Kidney glomerular epithelial cell (primary cell): ENCODE measurements at regions not wholly inside any gene's neighbourhood (a gene's known extent, or its start where the extent isn't known, plus 50 kb on each side); places are given as distances from the start of the nearest gene placed in this dataset.

Source experiments
- DNase-seq: peaks from one replicate; lab custom pipeline; 2025; lab: John Stamatoyannopoulos, UW

GRCh38 chr16:86913886-86914285 is 335.5 kb downstream of the FOXL1 start:
- DNase-seq = peak; percentile 3

DNA sequence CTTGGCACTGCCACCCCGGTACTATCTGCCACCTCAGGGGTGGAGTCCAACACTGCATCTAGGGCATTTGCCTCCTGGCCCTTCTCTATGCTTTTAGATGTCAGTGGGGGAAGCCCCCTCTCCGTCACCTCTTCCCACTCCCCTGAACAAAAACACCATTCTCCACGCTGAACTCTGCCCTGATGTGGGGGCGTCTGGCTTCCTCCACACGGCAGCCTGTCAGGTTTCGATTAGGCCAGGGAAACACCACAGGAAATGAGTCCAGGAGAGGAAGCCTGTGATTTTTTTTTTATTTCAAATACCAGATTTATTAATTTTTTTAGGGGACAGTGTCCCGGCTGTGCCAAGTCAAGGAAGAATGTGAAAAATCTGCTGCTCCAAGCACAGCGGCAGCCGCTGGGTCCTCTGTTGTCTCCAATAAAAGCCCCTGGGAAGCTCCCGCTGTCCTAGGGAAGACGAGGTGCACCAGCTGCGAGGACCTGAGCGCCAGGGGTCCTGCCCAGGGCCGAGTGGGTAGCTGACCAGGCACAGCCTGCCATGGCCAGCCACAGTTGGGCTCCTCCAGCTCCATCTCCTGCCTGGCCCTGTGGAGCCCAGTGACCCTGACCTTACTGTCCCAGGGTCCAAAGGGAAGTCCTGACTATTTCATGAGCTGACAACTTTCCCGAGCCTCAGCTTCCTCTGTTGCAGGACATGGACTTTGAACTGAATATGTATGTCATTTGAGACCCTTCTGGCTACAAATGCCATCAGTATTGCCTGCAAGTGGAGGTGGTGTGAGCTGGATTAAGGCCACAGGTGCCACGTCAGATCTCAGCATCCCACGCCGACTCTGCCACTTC is 336.7 kb downstream of the FOXL1 start:
- DNase-seq = no peak

DNA sequence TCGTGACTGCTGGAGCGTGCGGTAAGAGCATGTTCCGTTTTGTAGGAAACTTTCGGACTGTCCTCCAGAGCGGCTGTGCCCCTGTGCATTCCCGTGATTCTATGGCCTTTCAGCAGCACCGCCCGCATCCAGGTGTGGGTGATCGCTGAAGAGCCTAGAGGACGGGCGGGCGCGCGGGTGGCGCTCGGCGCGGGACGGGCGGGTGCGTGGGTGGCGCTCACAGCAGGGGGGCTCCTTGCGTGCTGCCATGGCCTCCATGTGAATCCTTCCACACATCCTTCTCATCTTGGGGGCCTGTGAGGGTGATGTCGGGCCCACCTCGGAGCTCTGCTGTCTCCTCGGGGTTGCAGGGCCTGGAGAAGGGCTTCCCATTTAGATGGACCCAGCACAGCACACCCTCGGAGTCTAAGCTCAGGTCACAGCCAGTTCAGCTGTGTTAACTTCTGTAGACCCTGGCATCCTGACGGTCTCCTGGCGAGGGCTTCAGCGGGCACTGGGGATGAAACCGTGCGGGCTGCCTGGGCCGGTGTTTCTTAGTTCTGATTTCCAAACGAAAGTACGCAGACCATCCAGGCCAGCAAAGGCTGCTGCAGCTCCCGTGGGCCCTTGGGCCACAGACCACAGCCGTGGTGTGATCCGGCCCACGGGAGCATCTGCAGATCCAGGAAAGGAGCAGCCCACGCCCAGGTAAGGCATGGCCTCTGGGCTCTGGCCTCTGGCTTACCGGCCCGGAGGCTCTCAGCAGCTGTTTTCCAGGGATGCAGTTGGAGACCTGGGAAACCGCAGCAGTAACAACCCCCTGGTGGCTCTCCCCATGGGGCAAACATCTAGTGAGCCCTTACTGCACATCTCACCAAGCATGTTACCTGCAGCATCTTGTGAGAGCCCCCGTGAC is 339.4 kb downstream of the FOXL1 start:
- DNase-seq = no peak

DNA sequence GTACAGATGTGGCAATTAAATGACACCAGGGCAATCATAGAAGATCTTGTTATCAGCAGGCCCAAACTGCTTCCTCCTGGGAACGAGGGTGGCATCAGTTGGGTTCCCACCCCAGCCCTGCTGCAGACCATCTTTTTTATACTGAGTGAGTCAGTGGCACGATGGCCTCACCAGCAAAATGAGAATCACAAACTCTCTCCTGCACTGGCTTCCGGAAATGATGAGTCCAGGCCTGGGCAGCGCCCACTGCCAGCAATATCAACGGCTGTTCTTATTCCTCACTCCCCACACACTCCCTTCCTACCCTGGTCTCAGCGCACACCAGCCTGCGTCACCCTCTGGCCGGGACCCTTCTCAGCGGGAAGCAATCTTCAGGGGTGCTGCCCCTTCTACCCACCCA is 340.3 kb downstream of the FOXL1 start:
- DNase-seq = no peak

DNA sequence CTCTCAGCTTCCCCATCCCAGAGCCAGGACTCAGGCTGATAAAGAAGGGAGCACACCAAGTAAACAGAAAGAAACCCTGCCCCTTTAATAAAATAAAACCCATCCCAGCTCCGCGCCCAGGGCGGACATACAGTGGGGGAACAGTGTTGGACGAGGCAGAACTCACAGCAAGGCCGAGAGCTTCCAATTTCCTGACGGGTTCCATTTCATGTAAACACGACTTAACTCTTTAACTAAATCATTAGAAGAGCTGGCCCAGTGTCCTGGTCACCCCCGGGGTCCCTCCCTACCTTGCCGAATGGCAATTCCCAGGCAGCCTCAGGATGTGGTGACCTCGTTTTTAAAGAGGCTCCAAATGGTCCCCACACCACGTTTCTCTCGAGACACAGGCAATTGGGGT is 340.7 kb downstream of the FOXL1 start:
- DNase-seq = no peak

DNA sequence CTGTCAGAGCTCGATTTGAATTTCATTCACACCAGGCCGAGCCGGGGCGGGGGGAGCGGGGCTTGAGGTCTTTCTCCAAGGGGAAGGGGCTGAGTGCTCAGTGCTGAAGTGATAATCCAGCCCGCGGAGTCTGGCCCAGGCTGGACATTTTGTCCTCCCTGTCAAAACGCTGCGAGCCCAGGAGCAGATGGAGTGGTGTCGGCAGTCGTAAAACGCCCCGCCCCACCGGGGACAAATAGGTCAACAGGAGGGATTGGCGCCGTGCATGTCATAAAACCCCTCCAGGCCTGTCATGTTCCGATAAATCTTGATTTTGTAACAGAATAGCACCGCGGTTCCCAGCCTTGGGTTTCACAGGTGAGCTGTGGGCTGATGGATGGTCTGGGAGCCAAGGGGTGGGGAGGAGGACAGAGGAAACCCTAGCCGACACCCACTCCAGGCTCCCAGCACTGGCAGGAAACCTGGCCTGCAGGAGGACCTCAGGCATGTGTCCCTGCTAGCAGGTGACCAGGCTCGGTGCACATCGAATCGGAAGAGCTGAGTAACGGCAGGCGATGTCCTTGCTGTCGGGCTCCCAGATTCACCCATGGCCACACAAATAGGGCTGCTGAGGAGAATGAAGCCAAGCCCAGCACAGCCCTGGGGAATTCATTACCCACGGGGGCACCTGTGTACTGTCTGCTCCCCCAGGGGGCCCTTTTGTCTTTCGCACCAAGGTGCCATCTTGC is 341.4 kb downstream of the FOXL1 start:
- DNase-seq = no peak

GRCh38 chr16:86921289-86921688 is 342.9 kb downstream of the FOXL1 start:
- no peak for DNase-seq

DNA sequence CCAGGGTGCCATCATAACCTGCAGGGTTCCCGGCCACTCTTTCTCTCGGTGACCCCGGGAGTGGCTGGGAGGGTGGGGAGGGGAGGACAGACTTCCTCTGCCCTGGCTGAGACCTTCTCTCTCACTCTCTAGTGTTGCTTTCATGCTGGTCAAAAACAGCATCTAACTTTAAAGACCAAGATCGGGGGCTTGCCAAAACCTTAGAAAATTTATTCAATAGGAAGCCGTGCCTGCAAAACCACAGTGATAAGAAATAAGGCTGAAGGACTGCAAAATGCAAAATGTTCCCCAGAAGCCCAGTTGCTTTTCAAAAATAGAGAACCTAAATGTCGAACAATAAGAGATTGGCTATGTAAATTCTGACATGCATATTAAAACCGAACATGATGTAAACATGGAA is 344.0 kb downstream of the FOXL1 start:
- no peak for DNase-seq

DNA sequence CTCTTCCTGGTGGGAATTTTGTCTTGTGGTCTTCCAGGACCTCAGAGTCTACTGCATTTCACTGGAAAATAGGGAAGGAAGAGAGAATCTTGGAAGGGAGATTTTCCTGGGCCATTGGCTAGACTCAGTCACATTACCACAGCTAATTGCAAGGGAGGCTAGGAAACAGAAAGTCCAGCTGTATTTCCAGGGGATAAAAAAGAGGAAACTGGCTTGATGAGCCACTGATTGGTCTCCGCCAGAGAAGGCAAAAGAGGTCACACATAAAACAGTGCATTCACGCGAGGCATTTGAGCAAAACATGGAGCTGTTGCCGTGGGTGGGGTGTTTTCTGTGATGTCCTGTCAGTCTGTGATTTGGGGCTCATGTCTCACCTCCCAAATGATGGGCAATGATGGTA is 345.3 kb downstream of the FOXL1 start:
- DNase-seq = no peak

DNA sequence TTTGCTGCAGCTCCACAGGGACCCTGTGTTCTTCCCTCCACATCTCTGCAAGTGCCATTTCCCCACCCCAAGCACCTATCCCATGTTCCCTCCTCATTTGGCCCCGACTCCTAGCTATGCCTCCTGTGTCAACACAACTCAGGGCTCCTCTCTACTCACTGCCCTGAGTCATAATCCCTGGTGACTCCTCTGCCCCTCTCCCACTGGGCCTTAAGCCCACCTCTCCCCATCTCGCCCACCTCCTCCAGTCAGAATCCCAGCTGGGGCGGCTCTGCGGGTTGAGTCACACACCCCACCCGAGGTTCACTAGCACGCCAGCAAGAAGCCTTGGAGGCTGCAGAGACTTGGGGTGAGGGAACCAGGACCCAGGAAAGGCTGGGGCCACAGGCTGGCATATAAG is 346.2 kb downstream of the FOXL1 start:
- DNase-seq = peak; percentile 33

DNA sequence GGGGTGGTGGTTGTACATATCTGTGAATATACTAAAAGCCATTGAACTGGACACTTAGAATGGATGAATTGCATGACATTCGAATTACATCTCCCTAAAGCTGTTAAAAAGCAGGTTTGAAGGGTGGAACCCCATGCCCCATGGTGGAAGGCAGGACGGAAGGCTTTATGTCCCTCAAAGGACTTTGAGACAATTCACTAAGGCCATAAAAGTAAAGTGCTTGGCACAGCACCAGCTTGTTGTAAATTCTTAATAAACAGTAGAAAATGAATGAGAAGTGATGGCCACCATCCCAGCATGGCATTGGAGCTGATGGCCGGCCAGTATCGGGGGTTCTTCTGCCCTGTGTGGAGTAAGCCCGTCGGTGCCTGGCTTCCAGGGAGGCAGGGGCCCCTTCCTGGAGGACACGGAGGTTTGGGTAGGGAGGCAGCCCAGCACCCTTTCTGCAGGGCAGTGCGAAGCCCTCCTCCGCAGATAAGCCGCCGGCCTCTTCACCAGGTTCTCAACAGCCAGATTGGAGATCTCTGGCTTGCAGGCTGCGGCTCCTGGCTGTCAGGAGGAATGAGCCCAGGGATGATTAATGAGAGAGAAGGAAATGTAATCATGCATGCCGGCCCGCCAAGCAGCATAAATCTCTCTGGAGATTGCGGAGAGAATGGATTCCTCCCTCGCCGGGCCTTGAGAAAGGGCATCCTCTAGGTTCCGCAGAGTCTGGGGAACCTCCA is 346.9 kb downstream of the FOXL1 start:
- peak; percentile 83 for DNase-seq

- no peak for DNase-seq
Measured at GRCh38 chr16:86926181-86927094, 348.1 kb downstream of the FOXL1 start.

GRCh38 chr16:86927699-86928098 is 349.4 kb downstream of the FOXL1 start:
- no peak for DNase-seq

GRCh38 chr16:86928523-86929011 is 350.2 kb downstream of the FOXL1 start:
- no peak for DNase-seq

- DNase-seq = no peak
Measured at GRCh38 chr16:86929057-86929871, 350.9 kb downstream of the FOXL1 start.

DNA sequence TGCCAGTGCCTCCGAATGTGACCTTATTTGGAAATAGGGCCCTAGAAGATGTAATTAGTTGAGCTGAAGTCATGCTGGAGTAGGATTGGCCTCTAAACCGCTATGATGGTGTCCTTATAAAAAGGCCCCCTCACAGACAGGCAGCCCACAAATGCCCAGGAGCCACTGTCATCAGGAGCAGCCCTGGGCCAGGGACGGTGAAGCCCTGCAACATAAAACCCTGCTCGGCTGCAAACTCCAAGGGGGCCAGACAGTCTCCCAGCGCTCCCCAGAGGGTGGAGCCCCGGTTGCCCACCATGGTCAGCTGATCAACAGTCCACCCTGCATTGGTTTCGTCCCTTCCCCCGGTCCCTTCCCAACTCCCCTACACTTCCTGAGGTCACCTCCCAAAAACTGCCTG is 351.7 kb downstream of the FOXL1 start:
- no peak for DNase-seq

- DNase-seq = no peak
Measured at GRCh38 chr16:86930663-86931373, 352.5 kb downstream of the FOXL1 start.

DNA sequence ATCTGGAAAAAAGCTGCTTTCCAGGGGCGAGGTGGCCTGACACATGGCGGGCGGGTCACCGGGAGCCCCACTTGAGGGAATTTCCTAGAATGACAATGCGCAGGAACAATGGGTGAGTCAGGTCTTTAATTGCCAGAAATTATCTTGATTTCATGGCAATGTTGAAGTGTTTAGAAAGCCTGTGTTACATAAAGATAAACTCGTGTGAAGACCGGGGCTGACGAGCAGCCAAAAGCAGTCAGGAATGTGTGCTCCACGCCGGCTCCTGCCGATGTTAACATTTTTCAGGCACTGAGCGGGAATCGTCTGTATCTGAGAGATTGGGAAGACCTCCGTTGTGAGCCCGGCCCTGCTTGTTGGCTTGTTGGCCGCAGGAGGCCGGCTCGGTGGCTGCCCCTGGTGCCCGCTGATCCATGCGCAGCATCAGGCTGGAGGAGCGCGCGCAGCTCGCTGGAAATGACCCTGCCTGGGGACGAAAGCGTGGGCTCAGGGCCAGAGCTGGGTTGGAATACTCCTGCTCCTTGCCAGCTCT is 353.1 kb downstream of the FOXL1 start:
- peak; percentile 36 for DNase-seq
